ENCODE measurements at regions not wholly inside any gene's neighbourhood (a gene's known extent, or its start where the extent isn't known, plus 50 kb on each side); places are given as distances from the start of the nearest gene placed in this dataset.

DNA sequence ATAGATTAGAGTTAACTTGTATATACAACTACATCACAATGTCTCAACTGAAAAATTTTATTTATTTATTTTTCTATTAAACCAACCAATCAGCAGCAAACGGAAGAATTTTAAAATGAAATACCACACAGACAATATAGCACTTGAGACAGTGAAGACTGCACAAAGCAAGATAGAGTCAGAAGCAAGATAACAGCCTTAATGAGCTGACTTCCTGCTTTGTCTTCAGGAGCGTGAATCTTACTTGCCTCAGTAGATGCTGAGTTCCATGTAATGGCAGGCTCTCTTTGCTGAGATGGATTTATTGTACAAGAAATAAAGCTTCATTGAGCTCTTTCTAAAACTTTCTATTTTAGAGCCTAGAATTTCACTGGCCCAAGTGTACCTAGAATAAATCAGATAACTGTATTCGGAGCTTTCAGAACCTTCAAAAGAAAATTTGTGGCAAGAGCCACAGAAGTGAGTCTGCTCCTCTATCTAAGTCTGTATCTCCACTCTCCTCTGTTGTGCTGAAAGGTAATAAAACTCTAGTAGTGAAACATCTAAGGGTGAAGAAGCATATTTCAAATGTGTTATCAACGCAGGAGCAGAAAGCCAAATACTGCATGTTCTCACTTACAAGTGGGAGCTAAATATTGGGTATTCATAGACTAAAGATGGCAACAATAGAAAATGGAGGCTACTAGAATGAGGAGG lies 83.3 kb upstream of the ANKRD55 start:
- TF ChIP-seq ZNF121 (CRISPR knock-in tag; IDR thresholded peaks at IDR 0.05) (no peak), ZNF3 (CRISPR knock-in tag; IDR thresholded peaks at IDR 0.05) (no peak), MYC (CRISPR knock-in tag; IDR thresholded peaks at IDR 0.05; ENCODE audit: borderline replicate concordance) (no peak), ATAD3A (CRISPR knock-in tag; IDR thresholded peaks at IDR 0.05) (no peak), EZH2 (conservative IDR thresholded peaks at IDR 0.05; ENCODE audit: low read depth, low read length) (no peak)
- TF ChIP-seq, protein P1, sequence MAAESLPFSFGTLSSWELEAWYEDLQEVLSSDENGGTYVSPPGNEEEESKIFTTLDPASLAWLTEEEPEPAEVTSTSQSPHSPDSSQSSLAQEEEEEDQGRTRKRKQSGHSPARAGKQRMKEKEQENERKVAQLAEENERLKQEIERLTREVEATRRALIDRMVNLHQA (CRISPR knock-in tag; IDR thresholded peaks at IDR 0.05): no peak
- TF ChIP-seq, protein P2, sequence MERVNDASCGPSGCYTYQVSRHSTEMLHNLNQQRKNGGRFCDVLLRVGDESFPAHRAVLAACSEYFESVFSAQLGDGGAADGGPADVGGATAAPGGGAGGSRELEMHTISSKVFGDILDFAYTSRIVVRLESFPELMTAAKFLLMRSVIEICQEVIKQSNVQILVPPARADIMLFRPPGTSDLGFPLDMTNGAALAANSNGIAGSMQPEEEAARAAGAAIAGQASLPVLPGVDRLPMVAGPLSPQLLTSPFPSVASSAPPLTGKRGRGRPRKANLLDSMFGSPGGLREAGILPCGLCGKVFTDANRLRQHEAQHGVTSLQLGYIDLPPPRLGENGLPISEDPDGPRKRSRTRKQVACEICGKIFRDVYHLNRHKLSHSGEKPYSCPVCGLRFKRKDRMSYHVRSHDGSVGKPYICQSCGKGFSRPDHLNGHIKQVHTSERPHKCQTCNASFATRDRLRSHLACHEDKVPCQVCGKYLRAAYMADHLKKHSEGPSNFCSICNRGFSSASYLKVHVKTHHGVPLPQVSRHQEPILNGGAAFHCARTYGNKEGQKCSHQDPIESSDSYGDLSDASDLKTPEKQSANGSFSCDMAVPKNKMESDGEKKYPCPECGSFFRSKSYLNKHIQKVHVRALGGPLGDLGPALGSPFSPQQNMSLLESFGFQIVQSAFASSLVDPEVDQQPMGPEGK (CRISPR knock-in tag; IDR thresholded peaks at IDR 0.05): no peak
- TF ChIP-seq, protein P3, sequence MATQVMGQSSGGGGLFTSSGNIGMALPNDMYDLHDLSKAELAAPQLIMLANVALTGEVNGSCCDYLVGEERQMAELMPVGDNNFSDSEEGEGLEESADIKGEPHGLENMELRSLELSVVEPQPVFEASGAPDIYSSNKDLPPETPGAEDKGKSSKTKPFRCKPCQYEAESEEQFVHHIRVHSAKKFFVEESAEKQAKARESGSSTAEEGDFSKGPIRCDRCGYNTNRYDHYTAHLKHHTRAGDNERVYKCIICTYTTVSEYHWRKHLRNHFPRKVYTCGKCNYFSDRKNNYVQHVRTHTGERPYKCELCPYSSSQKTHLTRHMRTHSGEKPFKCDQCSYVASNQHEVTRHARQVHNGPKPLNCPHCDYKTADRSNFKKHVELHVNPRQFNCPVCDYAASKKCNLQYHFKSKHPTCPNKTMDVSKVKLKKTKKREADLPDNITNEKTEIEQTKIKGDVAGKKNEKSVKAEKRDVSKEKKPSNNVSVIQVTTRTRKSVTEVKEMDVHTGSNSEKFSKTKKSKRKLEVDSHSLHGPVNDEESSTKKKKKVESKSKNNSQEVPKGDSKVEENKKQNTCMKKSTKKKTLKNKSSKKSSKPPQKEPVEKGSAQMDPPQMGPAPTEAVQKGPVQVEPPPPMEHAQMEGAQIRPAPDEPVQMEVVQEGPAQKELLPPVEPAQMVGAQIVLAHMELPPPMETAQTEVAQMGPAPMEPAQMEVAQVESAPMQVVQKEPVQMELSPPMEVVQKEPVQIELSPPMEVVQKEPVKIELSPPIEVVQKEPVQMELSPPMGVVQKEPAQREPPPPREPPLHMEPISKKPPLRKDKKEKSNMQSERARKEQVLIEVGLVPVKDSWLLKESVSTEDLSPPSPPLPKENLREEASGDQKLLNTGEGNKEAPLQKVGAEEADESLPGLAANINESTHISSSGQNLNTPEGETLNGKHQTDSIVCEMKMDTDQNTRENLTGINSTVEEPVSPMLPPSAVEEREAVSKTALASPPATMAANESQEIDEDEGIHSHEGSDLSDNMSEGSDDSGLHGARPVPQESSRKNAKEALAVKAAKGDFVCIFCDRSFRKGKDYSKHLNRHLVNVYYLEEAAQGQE (IDR thresholded peaks at IDR 0.05; ENCODE audit: borderline replicate concordance in 1 of 2, low read depth in 1 of 2, low read length in 2 of 2): no peak
- TF ChIP-seq, protein P4, sequence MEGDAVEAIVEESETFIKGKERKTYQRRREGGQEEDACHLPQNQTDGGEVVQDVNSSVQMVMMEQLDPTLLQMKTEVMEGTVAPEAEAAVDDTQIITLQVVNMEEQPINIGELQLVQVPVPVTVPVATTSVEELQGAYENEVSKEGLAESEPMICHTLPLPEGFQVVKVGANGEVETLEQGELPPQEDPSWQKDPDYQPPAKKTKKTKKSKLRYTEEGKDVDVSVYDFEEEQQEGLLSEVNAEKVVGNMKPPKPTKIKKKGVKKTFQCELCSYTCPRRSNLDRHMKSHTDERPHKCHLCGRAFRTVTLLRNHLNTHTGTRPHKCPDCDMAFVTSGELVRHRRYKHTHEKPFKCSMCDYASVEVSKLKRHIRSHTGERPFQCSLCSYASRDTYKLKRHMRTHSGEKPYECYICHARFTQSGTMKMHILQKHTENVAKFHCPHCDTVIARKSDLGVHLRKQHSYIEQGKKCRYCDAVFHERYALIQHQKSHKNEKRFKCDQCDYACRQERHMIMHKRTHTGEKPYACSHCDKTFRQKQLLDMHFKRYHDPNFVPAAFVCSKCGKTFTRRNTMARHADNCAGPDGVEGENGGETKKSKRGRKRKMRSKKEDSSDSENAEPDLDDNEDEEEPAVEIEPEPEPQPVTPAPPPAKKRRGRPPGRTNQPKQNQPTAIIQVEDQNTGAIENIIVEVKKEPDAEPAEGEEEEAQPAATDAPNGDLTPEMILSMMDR (CRISPR knock-in tag; IDR thresholded peaks at IDR 0.05): no peak

Measured in HepG2 (cell line).